ENCODE measurements at regions not wholly inside any gene's neighbourhood (a gene's known extent, or its start where the extent isn't known, plus 50 kb on each side); places are given as distances from the start of the nearest gene placed in this dataset.

GRCh38 chr12:64931321-64931720, 106.9 kb downstream of the TBC1D30 start:
- no peak for DNase-seq

GRCh38 chr12:64931981-64932380, 107.5 kb downstream of the TBC1D30 start:
- peak; percentile 7 for DNase-seq

- no peak for DNase-seq
These were observed 109.3 kb downstream of the TBC1D30 start for GRCh38 chr12:64933791-64934190.

- DNase-seq: no peak
These were observed 113.0 kb downstream of the TBC1D30 start for GRCh38 chr12:64937452-64937851.

- DNase-seq: no peak
These were observed 113.7 kb downstream of the TBC1D30 start for GRCh38 chr12:64938179-64938578.

GRCh38 chr12:64943686-64944085, 119.2 kb downstream of the TBC1D30 start:
- DNase-seq: no peak

GRCh38 chr12:64944966-64945365, 120.5 kb downstream of the TBC1D30 start:
- DNase-seq: no peak

- no peak for DNase-seq
These were observed 121.8 kb downstream of the TBC1D30 start for GRCh38 chr12:64946132-64946829.

GRCh38 chr12:64950711-64951298, 126.4 kb downstream of the TBC1D30 start:
- DNase-seq: no peak

GRCh38 chr12:64951944-64952343, 127.5 kb downstream of the TBC1D30 start:
- DNase-seq: no peak

- no peak for DNase-seq
These were observed 131.3 kb downstream of the TBC1D30 start for GRCh38 chr12:64955746-64956145.

GRCh38 chr12:64965920-64966319, 141.5 kb downstream of the TBC1D30 start:
- no peak for DNase-seq

GRCh38 chr12:64968989-64969819, 144.8 kb downstream of the TBC1D30 start:
- no peak for DNase-seq

- DNase-seq: peak; percentile 27
These were observed 145.0 kb downstream of the WIF1 start for GRCh38 chr12:64976131-64976530.

- DNase-seq: no peak
These were observed 137.3 kb downstream of the WIF1 start for GRCh38 chr12:64983771-64984278.

- no peak for DNase-seq
These were observed 129.9 kb downstream of the WIF1 start for GRCh38 chr12:64991121-64991611.

GRCh38 chr12:64992116-64992515, 129.0 kb downstream of the WIF1 start:
- no peak for DNase-seq

GRCh38 chr12:64992641-64993040, 128.5 kb downstream of the WIF1 start:
- no peak for DNase-seq

- no peak for DNase-seq
These were observed 127.6 kb downstream of the WIF1 start for GRCh38 chr12:64993461-64993860.

GRCh38 chr12:64995816-64996215, 125.3 kb downstream of the WIF1 start:
- DNase-seq: no peak

- no peak for DNase-seq
These were observed 123.2 kb downstream of the WIF1 start for GRCh38 chr12:64997858-64998257.

- DNase-seq: no peak
These were observed 122.5 kb downstream of the WIF1 start for GRCh38 chr12:64998371-64999147.

GRCh38 chr12:64999148-64999425, 122.0 kb downstream of the WIF1 start:
- DNase-seq: no peak
